IgD-negative memory B cell (primary cell): ENCODE measurements at regions not wholly inside any gene's neighbourhood (a gene's known extent, or its start where the extent isn't known, plus 50 kb on each side); places are given as distances from the start of the nearest gene placed in this dataset.
"Not testable (repeated sequence)": the region's sequence is repeated elsewhere in the genome, so short reads cannot be mapped to it uniquely, and the experiment has no call there.

ENCODE experiments used
- H3K27ac Mint-ChIP-seq, 3 donors: one replicate each; pipeline ENCODE4 v1.8.0; 2020 to 2022; ENCODE audit warnings: mild to moderate bottlenecking in 3 of 3, mixed read lengths in 3 of 3, moderate library complexity in 1 of 3
- H3K27me3 Mint-ChIP-seq: one replicate; pipeline ENCODE4 v1.8.0; 2021; ENCODE audit warnings: mixed read lengths
- H3K36me3 Mint-ChIP-seq: one replicate; pipeline ENCODE4 v1.8.0; 2020; ENCODE audit warnings: mild to moderate bottlenecking, mixed read lengths
- H3K4me1 Mint-ChIP-seq, 3 donors: one replicate each; pipeline ENCODE4 v1.8.0; 2020 to 2022; ENCODE audit warnings: mixed read lengths in 3 of 3, mild to moderate bottlenecking in 1 of 3
- H3K4me3 Mint-ChIP-seq, 4 donors: one replicate each; pipeline ENCODE4 v1.8.0; 2020 to 2022; ENCODE audit warnings: mild to moderate bottlenecking in 4 of 4, mixed read lengths in 4 of 4, moderate library complexity in 3 of 4
- H3K9me3 Mint-ChIP-seq, 3 donors: one replicate each; pipeline ENCODE4 v1.8.0; 2020 to 2021; ENCODE audit warnings: mixed read lengths in 3 of 3, mild to moderate bottlenecking in 1 of 3

- Mint-ChIP-seq H3K4me1 (no peaks in the 10 kb centered on the region), H3K36me3 (no peaks in the 10 kb centered on the region), H3K27me3 (peaks cover 2% of the 10 kb centered on the region), H3K27ac (no peak overlapping the region), H3K4me3 (no peak overlapping the region), H3K9me3 (peaks cover 0 to 3% (median 0%) of the 10 kb centered on the region in 3 donors)
These were observed 1377.9 kb downstream of the RPIA start for GRCh38 chr2:90069290-90069894.

GRCh38 chr2:90076311-90076710, 1384.8 kb downstream of the RPIA start:
- peaks cover 0 to 3% (median 2%) of the 10 kb centered on the region in 3 donors for H3K4me1 Mint-ChIP-seq
- no peak overlapping the region for H3K4me3 Mint-ChIP-seq
- peaks cover 9% of the 10 kb centered on the region for H3K27me3 Mint-ChIP-seq
- H3K36me3 Mint-ChIP-seq: peaks cover 2% of the 10 kb centered on the region
- no peaks in the 10 kb centered on the region for H3K9me3 Mint-ChIP-seq
- H3K27ac Mint-ChIP-seq: no peak overlapping the region

- no peaks in the 10 kb centered on the region for H3K9me3 Mint-ChIP-seq
- peaks cover 9% of the 10 kb centered on the region for H3K27me3 Mint-ChIP-seq
- H3K4me1 Mint-ChIP-seq: peaks cover 0 to 3% (median 2%) of the 10 kb centered on the region in 3 donors
- H3K36me3 Mint-ChIP-seq: peaks cover 2% of the 10 kb centered on the region
- no peak overlapping the region for H3K27ac Mint-ChIP-seq
- H3K4me3 Mint-ChIP-seq: no peak overlapping the region
These were observed 1386.5 kb downstream of the RPIA start for GRCh38 chr2:90077948-90078347.

- H3K36me3 Mint-ChIP-seq: peaks cover 2% of the 10 kb centered on the region
- peaks cover 9% of the 10 kb centered on the region for H3K27me3 Mint-ChIP-seq
- H3K9me3 Mint-ChIP-seq: no peaks in the 10 kb centered on the region
- H3K27ac Mint-ChIP-seq: no peak overlapping the region
- no peak overlapping the region for H3K4me3 Mint-ChIP-seq
- peaks cover 0 to 3% (median 2%) of the 10 kb centered on the region in 3 donors for H3K4me1 Mint-ChIP-seq
These were observed 1387.9 kb downstream of the RPIA start for GRCh38 chr2:90079374-90079773.

GRCh38 chr2:90087792-90088191, 1396.3 kb downstream of the RPIA start:
- not testable (repeated sequence) for H3K27me3 Mint-ChIP-seq, H3K27ac Mint-ChIP-seq, H3K9me3 Mint-ChIP-seq, H3K36me3 Mint-ChIP-seq, H3K4me3 Mint-ChIP-seq, H3K4me1 Mint-ChIP-seq

GRCh38 chr2:90093571-90094270, 1402.2 kb downstream of the RPIA start:
- not testable (repeated sequence) for H3K27ac Mint-ChIP-seq, H3K27me3 Mint-ChIP-seq, H3K4me3 Mint-ChIP-seq, H3K4me1 Mint-ChIP-seq, H3K36me3 Mint-ChIP-seq, H3K9me3 Mint-ChIP-seq

- H3K9me3 Mint-ChIP-seq, H3K36me3 Mint-ChIP-seq, H3K27ac Mint-ChIP-seq, H3K27me3 Mint-ChIP-seq, H3K4me1 Mint-ChIP-seq, H3K4me3 Mint-ChIP-seq: not testable (repeated sequence)
These were observed 1406.1 kb downstream of the RPIA start for GRCh38 chr2:90097617-90098016.

GRCh38 chr2:90105142-90105541, 1413.7 kb downstream of the RPIA start:
- not testable (repeated sequence) for H3K27me3 Mint-ChIP-seq, H3K4me1 Mint-ChIP-seq, H3K4me3 Mint-ChIP-seq, H3K36me3 Mint-ChIP-seq, H3K9me3 Mint-ChIP-seq, H3K27ac Mint-ChIP-seq

GRCh38 chr2:90123409-90123808, 1431.9 kb downstream of the RPIA start:
- H3K27ac Mint-ChIP-seq, H3K27me3 Mint-ChIP-seq, H3K4me1 Mint-ChIP-seq, H3K9me3 Mint-ChIP-seq, H3K36me3 Mint-ChIP-seq, H3K4me3 Mint-ChIP-seq: not testable (repeated sequence)

GRCh38 chr2:90139046-90139445, 1447.6 kb downstream of the RPIA start:
- not testable (repeated sequence) for H3K9me3 Mint-ChIP-seq, H3K27ac Mint-ChIP-seq, H3K36me3 Mint-ChIP-seq, H3K4me1 Mint-ChIP-seq, H3K27me3 Mint-ChIP-seq, H3K4me3 Mint-ChIP-seq

GRCh38 chr2:90141558-90141957, 1450.1 kb downstream of the RPIA start:
- not testable (repeated sequence) for H3K9me3 Mint-ChIP-seq, H3K27ac Mint-ChIP-seq, H3K27me3 Mint-ChIP-seq, H3K4me3 Mint-ChIP-seq, H3K4me1 Mint-ChIP-seq, H3K36me3 Mint-ChIP-seq

- H3K9me3 Mint-ChIP-seq, H3K36me3 Mint-ChIP-seq, H3K27ac Mint-ChIP-seq, H3K4me1 Mint-ChIP-seq, H3K4me3 Mint-ChIP-seq, H3K27me3 Mint-ChIP-seq: not testable (repeated sequence)
These were observed 1460.3 kb downstream of the RPIA start for GRCh38 chr2:90151805-90152204.

- H3K9me3 Mint-ChIP-seq, H3K36me3 Mint-ChIP-seq, H3K4me1 Mint-ChIP-seq, H3K27ac Mint-ChIP-seq, H3K4me3 Mint-ChIP-seq, H3K27me3 Mint-ChIP-seq: not testable (repeated sequence)
These were observed 1479.5 kb downstream of the RPIA start for GRCh38 chr2:90170978-90171377.

GRCh38 chr2:90173081-90173480, 1481.6 kb downstream of the RPIA start:
- peak overlapping the region in 1 of 4 donors; percentile 37 for H3K4me3 Mint-ChIP-seq
- not testable (repeated sequence) for H3K4me1 Mint-ChIP-seq, H3K27ac Mint-ChIP-seq, H3K27me3 Mint-ChIP-seq, H3K9me3 Mint-ChIP-seq, H3K36me3 Mint-ChIP-seq

GRCh38 chr2:90179591-90179990, 1488.1 kb downstream of the RPIA start:
- not testable (repeated sequence) for H3K27ac Mint-ChIP-seq, H3K27me3 Mint-ChIP-seq, H3K36me3 Mint-ChIP-seq, H3K9me3 Mint-ChIP-seq
- H3K4me3 Mint-ChIP-seq: peak overlapping the region in 2 of 4 donors; percentile 62 to 87
- H3K4me1 Mint-ChIP-seq: peaks cover 6 to 10% (median 8%) of the 10 kb centered on the region in 3 donors

- Mint-ChIP-seq H3K27ac (peak overlapping the region in 1 of 3 donors; percentile 36), H3K36me3 (no peaks in the 10 kb centered on the region), H3K4me3 (peak overlapping the region in 1 of 4 donors; percentile 7), H3K4me1 (peaks cover 0 to 8% (median 7%) of the 10 kb centered on the region in 3 donors), H3K27me3 (peaks cover 2% of the 10 kb centered on the region), H3K9me3 (no peaks in the 10 kb centered on the region)
These were observed 1516.1 kb downstream of the RPIA start for GRCh38 chr2:90207454-90208058.
